ENCODE measurements at regions not wholly inside any gene's neighbourhood (a gene's known extent, or its start where the extent isn't known, plus 50 kb on each side); places are given as distances from the start of the nearest gene placed in this dataset.

DNA sequence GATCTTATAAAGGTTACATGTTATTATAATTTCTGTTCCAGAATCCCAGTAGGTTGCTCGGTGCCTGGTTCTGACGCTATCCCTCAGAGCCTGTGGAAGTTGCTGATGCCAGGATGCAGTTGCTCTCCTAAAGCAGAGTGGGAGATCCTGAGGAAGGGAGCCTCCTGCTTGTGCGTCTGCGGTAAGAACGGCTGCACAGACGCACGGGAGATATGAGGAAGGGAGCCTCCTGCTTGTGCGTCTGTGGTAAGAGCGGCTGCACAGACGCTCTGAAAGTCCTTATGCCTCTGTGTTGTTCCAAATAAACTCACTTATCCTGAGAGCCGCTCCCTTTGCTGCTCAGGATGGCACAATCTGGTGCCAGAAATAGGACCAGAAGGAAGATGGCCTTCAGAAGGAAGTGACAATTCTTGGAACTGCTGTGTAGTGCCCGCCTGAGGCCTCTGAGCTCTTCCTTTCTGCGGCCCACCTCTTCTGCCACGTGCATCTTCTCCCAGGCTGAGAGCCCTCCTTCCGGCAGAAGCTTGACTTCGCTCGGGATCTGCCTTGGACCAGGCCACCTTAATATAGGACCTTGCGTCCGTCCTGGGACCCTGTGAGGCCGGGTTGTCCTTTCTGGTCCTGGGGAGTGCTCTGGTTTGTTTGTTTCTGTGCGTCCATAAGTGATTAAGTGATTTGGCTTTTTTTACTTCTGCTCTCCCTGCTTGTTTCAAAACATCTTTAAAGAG lies 89.5 kb downstream of the RTP5 start:
- Mint-ChIP-seq H3K27me3 (ENCODE audit: low read depth) (peaks cover 8% of the 10 kb centered on the region), H3K27ac (no peak overlapping the region), H3K4me3 (no peak overlapping the region), H3K36me3 (ENCODE audit: low read depth) (no peaks in the 10 kb centered on the region), H3K9me3 (no peaks in the 10 kb centered on the region), H3K4me1 (peaks cover 17% of the 10 kb centered on the region)
- no peak for TF ChIP-seq CTCF (IDR thresholded peaks at IDR 0.05; ENCODE audit: unreplicated experiment in 3 of 3)

- H3K4me1 Mint-ChIP-seq: peaks cover 20% of the 10 kb centered on the region
- H3K36me3 Mint-ChIP-seq (ENCODE audit: low read depth): no peaks in the 10 kb centered on the region
- H3K27me3 Mint-ChIP-seq (ENCODE audit: low read depth): peaks cover 8% of the 10 kb centered on the region
- TF ChIP-seq CTCF (IDR thresholded peaks at IDR 0.05; ENCODE audit: unreplicated experiment in 3 of 3): no peak
- peak overlapping the region in 2 of 3 experiments; percentile 44 to 54 for H3K27ac Mint-ChIP-seq
- no peak overlapping the region for H3K4me3 Mint-ChIP-seq
- H3K9me3 Mint-ChIP-seq: no peaks in the 10 kb centered on the region
Measured at GRCh38 chr2:241959751-241960269, 90.3 kb downstream of the RTP5 start.

DNA sequence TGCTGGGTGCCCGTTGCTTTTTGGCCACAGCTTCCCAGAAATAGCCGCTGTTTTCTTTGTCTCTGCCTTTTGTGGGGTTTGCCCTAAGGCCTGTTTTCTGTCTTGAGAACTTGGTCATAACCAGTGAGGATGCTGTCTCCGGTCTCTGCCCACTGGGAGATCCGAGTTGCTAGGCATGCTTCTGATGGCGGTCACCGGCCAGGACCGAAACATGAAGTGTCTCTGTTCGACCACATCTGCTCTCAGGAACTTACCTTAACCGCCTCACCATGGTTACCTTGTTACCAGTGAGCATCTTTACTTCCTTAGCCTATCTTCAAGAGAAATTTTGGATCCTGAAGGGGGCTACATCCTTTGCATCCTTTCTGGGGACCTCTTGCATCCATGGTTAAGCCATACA lies 91.9 kb downstream of the RTP5 start:
- no peaks in the 10 kb centered on the region for H3K36me3 Mint-ChIP-seq (ENCODE audit: low read depth)
- H3K4me1 Mint-ChIP-seq: peaks cover 34% of the 10 kb centered on the region
- peaks cover 8% of the 10 kb centered on the region for H3K27me3 Mint-ChIP-seq (ENCODE audit: low read depth)
- H3K4me3 Mint-ChIP-seq: no peak overlapping the region
- H3K9me3 Mint-ChIP-seq: no peaks in the 10 kb centered on the region
- no peak overlapping the region for H3K27ac Mint-ChIP-seq
- TF ChIP-seq CTCF (IDR thresholded peaks at IDR 0.05; ENCODE audit: unreplicated experiment in 3 of 3): no peak

- H3K36me3 Mint-ChIP-seq (ENCODE audit: low read depth): peaks cover 3% of the 10 kb centered on the region
- H3K27me3 Mint-ChIP-seq (ENCODE audit: low read depth): peaks cover 8% of the 10 kb centered on the region
- no peak for TF ChIP-seq CTCF (IDR thresholded peaks at IDR 0.05; ENCODE audit: unreplicated experiment in 3 of 3)
- H3K4me1 Mint-ChIP-seq: peaks cover 35% of the 10 kb centered on the region
- H3K4me3 Mint-ChIP-seq: no peak overlapping the region
- H3K9me3 Mint-ChIP-seq: no peaks in the 10 kb centered on the region
- H3K27ac Mint-ChIP-seq: no peak overlapping the region
Measured at GRCh38 chr2:241964133-241964532, 94.6 kb downstream of the RTP5 start.

GRCh38 chr2:241965931-241966412 lies 96.4 kb downstream of the RTP5 start:
- Mint-ChIP-seq H3K27me3 (ENCODE audit: low read depth) (peaks cover 4% of the 10 kb centered on the region), H3K36me3 (ENCODE audit: low read depth) (peaks cover 3% of the 10 kb centered on the region), H3K4me1 (peaks cover 24% of the 10 kb centered on the region), H3K9me3 (no peaks in the 10 kb centered on the region), H3K4me3 (peak overlapping the region in 2 of 3 experiments; percentile 17 to 44), H3K27ac (peak overlapping the region; percentile 59 to 78 (median 68))
- no peak for TF ChIP-seq CTCF (IDR thresholded peaks at IDR 0.05; ENCODE audit: unreplicated experiment in 3 of 3)
